ENCODE measurements at regions not wholly inside any gene's neighbourhood (a gene's known extent, or its start where the extent isn't known, plus 50 kb on each side); places are given as distances from the start of the nearest gene placed in this dataset.

DNA sequence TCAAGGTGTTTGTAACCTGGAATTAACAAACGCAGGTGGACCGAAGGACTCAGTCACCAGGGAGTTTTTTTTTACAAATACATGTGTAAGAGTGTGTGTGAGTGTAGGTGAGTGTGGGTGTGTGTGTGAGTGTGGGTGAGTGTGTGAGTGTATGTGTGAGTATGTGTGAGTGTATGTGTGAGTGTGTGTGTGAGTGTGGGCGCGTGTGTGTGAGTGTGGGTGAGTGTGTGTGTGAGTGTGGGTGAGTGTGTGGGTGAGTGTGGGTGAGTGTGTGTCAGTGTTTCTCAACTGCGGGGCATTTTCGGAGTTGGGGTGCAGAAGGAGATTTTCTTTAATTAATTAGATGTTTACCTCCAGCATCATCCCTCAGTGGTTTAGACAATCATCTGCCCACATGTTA is 1178.8 kb downstream of the VRK1 start:
- Histone ChIP-seq H3K4me1 (ENCODE audit: insufficient read depth, low read length) (no peaks in the 10 kb centered on the region), H2AFZ (ENCODE audit: low read length) (no peak overlapping the region), H3K4me2 (ENCODE audit: low read depth, low read length) (no peak overlapping the region), H3K79me2 (ENCODE audit: insufficient read depth, low read length) (no peaks in the 10 kb centered on the region), H3K27me3 (ENCODE audit: control insufficient read depth in 1 of 2, insufficient read depth in 2 of 2, low read length in 2 of 2) (no peaks in the 10 kb centered on the region; a peak in 1 of 5 replicates), H3K36me3 (replicated peaks in 1 of 2; ENCODE audit: control insufficient read depth in 1 of 2, insufficient read depth in 2 of 2, low read length in 2 of 2) (no peaks in the 10 kb centered on the region), H3K27ac (ENCODE audit: extremely low read length, insufficient read depth, low read length) (no peak overlapping the region), H3K4me3 (replicated peaks in 1 of 3; ENCODE audit: insufficient read depth in 1 of 3, low read depth in 2 of 3, low read length in 3 of 3) (no peak overlapping the region), H4K20me1 (ENCODE audit: insufficient read depth, low read length) (no peaks in the 10 kb centered on the region), H3K9ac (ENCODE audit: insufficient read depth, low read depth, low read length) (no peak overlapping the region), H3K9me3 (ENCODE audit: low read length) (peaks cover 43% of the 10 kb centered on the region)
- 33% methylated on average over 6 of the region's 6 CpGs for WGBS (ENCODE audit: low lambda C conversion rate)
- no TSS peak for BruUV-seq (replicated peaks)
- POLR2A ChIA-PET: no interaction called here
- FAIRE-seq (no peak), ATAC-seq (no peak), DNase-seq (ENCODE audit: low spot score) (no peak)
- CTCF ChIA-PET (ENCODE audit: low intra/inter-chr PET ratio, low total read pairs): no interaction called here
- intact Hi-C loops (cut with micrococcal nuclease; ENCODE audit: unreplicated experiment) (loop anchor here (5.0 kb wide), 1 partner anchor 1291 kb away; no protein-coding TSS in a partner anchor), in situ Hi-C loops (cut with HindIII; ENCODE audit: extremely low pct_ligation_motif_present, low pct_unique_long_range_greater_than_20kb) (loop anchor here (25.0 kb wide), 1 partner anchor 1286 kb away; the partner anchor contains the start of gene BCL11B)
- TF ChIP-seq HNRNPK (IDR thresholded peaks at IDR 0.05; ENCODE audit: low read depth, low read length, poor library complexity, severe bottlenecking) (no peak), IRX3 (CRISPR knock-in tag; IDR thresholded peaks at IDR 0.05; ENCODE audit: borderline replicate concordance, low read depth) (no peak), GZF1 (CRISPR knock-in tag; IDR thresholded peaks at IDR 0.05) (no peak), ZNF749 (CRISPR knock-in tag; IDR thresholded peaks at IDR 0.05; ENCODE audit: borderline replicate concordance) (no peak), MIER3 (CRISPR knock-in tag; IDR thresholded peaks at IDR 0.05; ENCODE audit: borderline replicate concordance) (no peak), CENPX (CRISPR knock-in tag; IDR thresholded peaks at IDR 0.05) (no peak), ZNF543 (CRISPR knock-in tag; IDR thresholded peaks at IDR 0.05) (no peak), SSRP1 (CRISPR knock-in tag; IDR thresholded peaks at IDR 0.05) (no peak)
- TF ChIP-seq, protein P1, sequence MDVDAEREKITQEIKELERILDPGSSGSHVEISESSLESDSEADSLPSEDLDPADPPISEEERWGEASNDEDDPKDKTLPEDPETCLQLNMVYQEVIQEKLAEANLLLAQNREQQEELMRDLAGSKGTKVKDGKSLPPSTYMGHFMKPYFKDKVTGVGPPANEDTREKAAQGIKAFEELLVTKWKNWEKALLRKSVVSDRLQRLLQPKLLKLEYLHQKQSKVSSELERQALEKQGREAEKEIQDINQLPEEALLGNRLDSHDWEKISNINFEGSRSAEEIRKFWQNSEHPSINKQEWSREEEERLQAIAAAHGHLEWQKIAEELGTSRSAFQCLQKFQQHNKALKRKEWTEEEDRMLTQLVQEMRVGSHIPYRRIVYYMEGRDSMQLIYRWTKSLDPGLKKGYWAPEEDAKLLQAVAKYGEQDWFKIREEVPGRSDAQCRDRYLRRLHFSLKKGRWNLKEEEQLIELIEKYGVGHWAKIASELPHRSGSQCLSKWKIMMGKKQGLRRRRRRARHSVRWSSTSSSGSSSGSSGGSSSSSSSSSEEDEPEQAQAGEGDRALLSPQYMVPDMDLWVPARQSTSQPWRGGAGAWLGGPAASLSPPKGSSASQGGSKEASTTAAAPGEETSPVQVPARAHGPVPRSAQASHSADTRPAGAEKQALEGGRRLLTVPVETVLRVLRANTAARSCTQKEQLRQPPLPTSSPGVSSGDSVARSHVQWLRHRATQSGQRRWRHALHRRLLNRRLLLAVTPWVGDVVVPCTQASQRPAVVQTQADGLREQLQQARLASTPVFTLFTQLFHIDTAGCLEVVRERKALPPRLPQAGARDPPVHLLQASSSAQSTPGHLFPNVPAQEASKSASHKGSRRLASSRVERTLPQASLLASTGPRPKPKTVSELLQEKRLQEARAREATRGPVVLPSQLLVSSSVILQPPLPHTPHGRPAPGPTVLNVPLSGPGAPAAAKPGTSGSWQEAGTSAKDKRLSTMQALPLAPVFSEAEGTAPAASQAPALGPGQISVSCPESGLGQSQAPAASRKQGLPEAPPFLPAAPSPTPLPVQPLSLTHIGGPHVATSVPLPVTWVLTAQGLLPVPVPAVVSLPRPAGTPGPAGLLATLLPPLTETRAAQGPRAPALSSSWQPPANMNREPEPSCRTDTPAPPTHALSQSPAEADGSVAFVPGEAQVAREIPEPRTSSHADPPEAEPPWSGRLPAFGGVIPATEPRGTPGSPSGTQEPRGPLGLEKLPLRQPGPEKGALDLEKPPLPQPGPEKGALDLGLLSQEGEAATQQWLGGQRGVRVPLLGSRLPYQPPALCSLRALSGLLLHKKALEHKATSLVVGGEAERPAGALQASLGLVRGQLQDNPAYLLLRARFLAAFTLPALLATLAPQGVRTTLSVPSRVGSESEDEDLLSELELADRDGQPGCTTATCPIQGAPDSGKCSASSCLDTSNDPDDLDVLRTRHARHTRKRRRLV (CRISPR knock-in tag; IDR thresholded peaks at IDR 0.05): no peak
- TF ChIP-seq, protein P2, sequence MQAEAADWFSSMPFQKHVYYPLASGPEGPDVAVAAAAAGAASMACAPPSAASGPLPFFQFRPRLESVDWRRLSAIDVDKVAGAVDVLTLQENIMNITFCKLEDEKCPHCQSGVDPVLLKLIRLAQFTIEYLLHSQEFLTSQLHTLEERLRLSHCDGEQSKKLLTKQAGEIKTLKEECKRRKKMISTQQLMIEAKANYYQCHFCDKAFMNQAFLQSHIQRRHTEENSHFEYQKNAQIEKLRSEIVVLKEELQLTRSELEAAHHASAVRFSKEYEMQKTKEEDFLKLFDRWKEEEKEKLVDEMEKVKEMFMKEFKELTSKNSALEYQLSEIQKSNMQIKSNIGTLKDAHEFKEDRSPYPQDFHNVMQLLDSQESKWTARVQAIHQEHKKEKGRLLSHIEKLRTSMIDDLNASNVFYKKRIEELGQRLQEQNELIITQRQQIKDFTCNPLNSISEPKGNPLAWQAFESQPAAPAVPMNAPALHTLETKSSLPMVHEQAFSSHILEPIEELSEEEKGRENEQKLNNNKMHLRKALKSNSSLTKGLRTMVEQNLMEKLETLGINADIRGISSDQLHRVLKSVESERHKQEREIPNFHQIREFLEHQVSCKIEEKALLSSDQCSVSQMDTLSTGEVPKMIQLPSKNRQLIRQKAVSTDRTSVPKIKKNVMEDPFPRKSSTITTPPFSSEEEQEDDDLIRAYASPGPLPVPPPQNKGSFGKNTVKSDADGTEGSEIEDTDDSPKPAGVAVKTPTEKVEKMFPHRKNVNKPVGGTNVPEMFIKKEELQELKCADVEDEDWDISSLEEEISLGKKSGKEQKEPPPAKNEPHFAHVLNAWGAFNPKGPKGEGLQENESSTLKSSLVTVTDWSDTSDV (CRISPR knock-in tag; IDR thresholded peaks at IDR 0.05): no peak

All from HepG2 (cell line).